C4-2B (cell line): ENCODE measurements at regions not wholly inside any gene's neighbourhood (a gene's known extent, or its start where the extent isn't known, plus 50 kb on each side); places are given as distances from the start of the nearest gene placed in this dataset.
A peak's percentile ranks its signal among the peaks of the same experiment; 100 is the strongest.

Source experiments
- H3K27ac ChIP-seq: fragments of 450-650 bp; 2 replicates; pipeline ENCODE4 v1.5.1; 2017
- ZFX ChIP-seq: fragments of 450-650 bp; IDR thresholded peaks from 2 replicates; pipeline ENCODE4 v1.6.1; 2017
- TF ChIP-seq, protein P1 (sequence below): fragments of 450-650 bp; conservative IDR thresholded peaks from 2 replicates; pipeline ENCODE4 v1.5.1; 2017; ENCODE audit warnings: mild to moderate bottlenecking

DNA sequence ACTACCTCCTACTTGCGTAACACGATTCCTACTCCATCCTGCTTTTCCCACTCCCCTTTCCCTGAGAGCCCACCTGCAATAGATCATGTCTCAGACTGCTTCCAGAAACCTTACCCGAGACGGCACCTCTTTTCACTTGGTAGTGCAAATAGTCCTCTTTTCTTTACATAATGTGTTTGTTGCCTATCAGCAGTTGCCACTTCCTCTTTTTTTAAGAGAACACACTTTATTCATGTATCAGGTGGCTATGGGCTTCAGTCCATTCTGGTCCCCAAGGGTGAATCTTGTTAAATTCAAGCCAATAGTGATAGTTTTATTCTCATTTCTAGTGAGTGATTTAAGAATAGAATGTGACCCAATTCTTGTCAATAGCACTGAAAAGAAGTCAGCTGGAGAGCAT, 57.7 kb upstream of the FERMT1 start:
- TF ChIP-seq, protein P1, sequence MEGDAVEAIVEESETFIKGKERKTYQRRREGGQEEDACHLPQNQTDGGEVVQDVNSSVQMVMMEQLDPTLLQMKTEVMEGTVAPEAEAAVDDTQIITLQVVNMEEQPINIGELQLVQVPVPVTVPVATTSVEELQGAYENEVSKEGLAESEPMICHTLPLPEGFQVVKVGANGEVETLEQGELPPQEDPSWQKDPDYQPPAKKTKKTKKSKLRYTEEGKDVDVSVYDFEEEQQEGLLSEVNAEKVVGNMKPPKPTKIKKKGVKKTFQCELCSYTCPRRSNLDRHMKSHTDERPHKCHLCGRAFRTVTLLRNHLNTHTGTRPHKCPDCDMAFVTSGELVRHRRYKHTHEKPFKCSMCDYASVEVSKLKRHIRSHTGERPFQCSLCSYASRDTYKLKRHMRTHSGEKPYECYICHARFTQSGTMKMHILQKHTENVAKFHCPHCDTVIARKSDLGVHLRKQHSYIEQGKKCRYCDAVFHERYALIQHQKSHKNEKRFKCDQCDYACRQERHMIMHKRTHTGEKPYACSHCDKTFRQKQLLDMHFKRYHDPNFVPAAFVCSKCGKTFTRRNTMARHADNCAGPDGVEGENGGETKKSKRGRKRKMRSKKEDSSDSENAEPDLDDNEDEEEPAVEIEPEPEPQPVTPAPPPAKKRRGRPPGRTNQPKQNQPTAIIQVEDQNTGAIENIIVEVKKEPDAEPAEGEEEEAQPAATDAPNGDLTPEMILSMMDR, result no peak
- TF ChIP-seq ZFX, result no peak

DNA sequence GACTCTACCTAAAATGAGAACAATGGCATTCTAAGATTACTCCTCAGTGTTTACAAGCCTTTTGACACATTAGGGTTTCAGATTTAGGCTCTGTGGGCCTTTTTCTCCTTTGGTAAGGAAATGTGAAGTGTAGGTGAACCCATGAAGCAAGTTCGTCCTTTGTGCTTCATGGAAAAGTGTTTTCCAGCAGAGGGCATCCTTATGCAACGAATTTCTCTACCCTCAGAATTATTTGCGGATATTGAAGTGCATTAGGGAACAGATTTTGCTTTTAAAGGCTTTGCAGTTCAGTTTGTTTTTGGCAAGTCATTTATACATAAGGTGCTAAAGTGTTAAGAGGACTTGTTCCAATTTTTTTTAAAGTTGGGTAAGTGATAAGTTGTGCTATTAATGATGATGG, 55.7 kb upstream of the FERMT1 start:
- H3K27ac ChIP-seq, result no peak overlapping the region
- TF ChIP-seq ZFX, result no peak
- TF ChIP-seq, protein P1, result peak; percentile 49

More for the DNA sequence above, 57.7 kb upstream of the FERMT1 start:
- H3K27ac ChIP-seq, result no peak overlapping the region

DNA sequence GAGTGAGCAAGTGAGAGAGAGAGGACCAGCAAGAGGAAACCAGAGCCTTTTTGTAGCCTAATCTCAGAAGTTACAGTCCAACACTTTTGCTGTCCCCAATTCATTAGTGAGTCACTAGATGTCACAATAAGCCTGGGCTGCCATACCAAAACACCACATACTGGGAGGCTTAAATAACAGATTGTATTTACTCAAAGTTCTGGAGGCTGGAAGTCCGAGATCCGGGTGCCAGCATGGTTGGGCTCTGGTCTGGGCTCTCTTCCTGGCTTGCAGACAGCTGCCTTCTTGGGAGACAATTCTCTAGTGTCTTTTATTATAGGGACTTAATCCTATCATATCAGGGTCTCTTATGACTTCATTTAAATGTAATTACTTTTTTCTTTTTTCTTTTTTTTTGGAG, 50.7 kb upstream of the FERMT1 start:
- TF ChIP-seq, protein P1, result no peak
- TF ChIP-seq ZFX, result no peak
- H3K27ac ChIP-seq, result no peak overlapping the region
